Esophagus muscularis mucosa (tissue), 4 donors: ENCODE measurements at regions not wholly inside any gene's neighbourhood (a gene's known extent, or its start where the extent isn't known, plus 50 kb on each side); places are given as distances from the start of the nearest gene placed in this dataset.

Experiments used
- DNase-seq: peaks from one replicate; pipeline ENCODE4 v3.0.0-alpha.2; 2017; ENCODE audit errors: extremely low spot score
- H3K27ac ChIP-seq, 4 donors: fragments of 200-600 bp; sonication (generic); replicated peaks in 1 of 4; 1 replicate in 3 of 4; 2 replicates in 1 of 4; pipeline ENCODE4 v1.5.1; 2016 to 2019; ENCODE audit warnings: mild to moderate bottlenecking in 1 of 4
- H3K27me3 ChIP-seq, 4 donors: fragments of 200-600 bp; sonication (generic); one replicate each; pipeline versions ENCODE4 v1.5.1 to v1.6.0; 2016 to 2019
- H3K36me3 ChIP-seq, 4 donors: fragments of 200-600 bp; sonication (generic); one replicate each; pipeline ENCODE4 v1.5.1; 2016 to 2019
- H3K4me1 ChIP-seq, 4 donors: fragments of 200-600 bp; sonication (generic); one replicate each; pipeline ENCODE4 v1.5.1; 2016 to 2019
- H3K4me3 ChIP-seq, 4 donors: fragments of 200-600 bp; sonication (generic); 1 replicate in 2 of 4; 2 replicates in 2 of 4; pipeline ENCODE4 v1.5.1; 2016 to 2019; ENCODE audit warnings: mild to moderate bottlenecking in 4 of 4, moderate library complexity in 1 of 4
- H3K9me3 ChIP-seq, 4 donors: fragments of 200-600 bp; sonication (generic); 1 replicate in 3 of 4; 2 replicates in 1 of 4; pipeline ENCODE4 v1.5.1; 2016 to 2019
- CTCF ChIP-seq, 3 experiments: fragments of 200-600 bp in 2 of 3; fragments of 450-650 bp in 1 of 3; sonication (generic) in 2 of 3; IDR thresholded peaks; one replicate each; pipeline ENCODE4 v1.5.1; 2017 to 2019; ENCODE audit warnings: antibody characterized with exemption in 3 of 3, mild to moderate bottlenecking in 2 of 3, moderate library complexity in 1 of 3
- EP300 ChIP-seq: sonication (generic); formaldehyde crosslinking; IDR thresholded peaks from one replicate; pipeline ENCODE4 v1.6.1; 2017; ENCODE audit warnings: antibody characterized with exemption
- POLR2A ChIP-seq: fragments of 450-650 bp; IDR thresholded peaks from one replicate; pipeline ENCODE4 v1.6.1; 2017; ENCODE audit warnings: antibody characterized with exemption, moderate library complexity, mild to moderate bottlenecking, low read depth
- POLR2AphosphoS5 ChIP-seq, 2 donors: sonication (generic); formaldehyde crosslinking; IDR thresholded peaks; one replicate each; pipeline ENCODE4 v1.6.1; 2017; ENCODE audit warnings: antibody characterized with exemption in 2 of 2
- WGBS: methylation state at CpG from one replicate; pipeline ENCODE4 v1.1.5; 2018; 5-methylcytosine and 5-hydroxymethylcytosine counted together
- intact Hi-C: fragments of 100-400 bp; cut with DNase I; formaldehyde crosslinking; loops from one replicate; pipeline ENCODE4 v1.15.1; 2023

- Histone ChIP-seq H3K4me3 (no peak overlapping the region), H3K4me1 (no peaks in the 10 kb centered on the region), H3K36me3 (no peaks in the 10 kb centered on the region), H3K27ac (no peak overlapping the region), H3K27me3 (no peaks in the 10 kb centered on the region), H3K9me3 (no peaks in the 10 kb centered on the region)
- WGBS, result 28% methylated on average over 1 of the region's 1 CpG
- intact Hi-C loops, result no loop called here
- TF ChIP-seq POLR2AphosphoS5 (IDR thresholded peaks at IDR 0.05) (no peak), EP300 (no peak), CTCF (IDR thresholded peaks at IDR 0.05) (no peak), POLR2A (no peak)
- DNase-seq, result no peak
Observed at GRCh38 chr12:31201382-31201781, 124.6 kb downstream of the SINHCAF start.

GRCh38 chr12:31203261-31203660 is 122.7 kb downstream of the SINHCAF start:
- Histone ChIP-seq H3K4me3 (no peak overlapping the region), H3K27ac (no peak overlapping the region), H3K9me3 (no peaks in the 10 kb centered on the region), H3K27me3 (no peaks in the 10 kb centered on the region), H3K36me3 (no peaks in the 10 kb centered on the region), H3K4me1 (no peaks in the 10 kb centered on the region)
- intact Hi-C loops, result no loop called here
- TF ChIP-seq EP300 (no peak), POLR2A (no peak), CTCF (IDR thresholded peaks at IDR 0.05) (no peak), POLR2AphosphoS5 (IDR thresholded peaks at IDR 0.05) (no peak)
- DNase-seq, result no peak
- WGBS, result 94% methylated on average over 1 of the region's 1 CpG

GRCh38 chr12:31205054-31205453 is 120.9 kb downstream of the SINHCAF start:
- H3K4me3 ChIP-seq, result no peak overlapping the region
- H3K9me3 ChIP-seq, result no peaks in the 10 kb centered on the region
- TF ChIP-seq EP300, result no peak
- no peak for TF ChIP-seq POLR2A
- TF ChIP-seq CTCF (IDR thresholded peaks at IDR 0.05), result no peak
- TF ChIP-seq POLR2AphosphoS5 (IDR thresholded peaks at IDR 0.05), result no peak
- H3K4me1 ChIP-seq, result no peaks in the 10 kb centered on the region
- DNase-seq, result no peak
- no peaks in the 10 kb centered on the region for H3K36me3 ChIP-seq
- no peaks in the 10 kb centered on the region for H3K27me3 ChIP-seq
- H3K27ac ChIP-seq, result no peak overlapping the region
- intact Hi-C loops, result no loop called here
- 27% methylated on average over 3 of the region's 3 CpGs for WGBS

- Histone ChIP-seq H3K36me3 (no peaks in the 10 kb centered on the region), H3K4me1 (no peaks in the 10 kb centered on the region), H3K4me3 (no peak overlapping the region), H3K9me3 (no peaks in the 10 kb centered on the region), H3K27ac (no peak overlapping the region), H3K27me3 (no peaks in the 10 kb centered on the region)
- TF ChIP-seq POLR2AphosphoS5 (IDR thresholded peaks at IDR 0.05), result no peak
- DNase-seq, result peak; percentile 77
- intact Hi-C loops, result no loop called here
- WGBS, result 49% methylated on average over 4 of the region's 4 CpGs
Observed at GRCh38 chr12:31206038-31206670, 119.8 kb downstream of the SINHCAF start.

GRCh38 chr12:31207799-31208465 is 118.0 kb downstream of the SINHCAF start:
- intact Hi-C loops, result no loop called here
- 76% methylated on average over 3 of the region's 3 CpGs for WGBS
- DNase-seq, result no peak
- no peak for TF ChIP-seq CTCF (IDR thresholded peaks at IDR 0.05)
- TF ChIP-seq POLR2AphosphoS5 (IDR thresholded peaks at IDR 0.05), result no peak
- no peak for TF ChIP-seq EP300
- TF ChIP-seq POLR2A, result no peak
- H3K4me3 ChIP-seq, result no peak overlapping the region
- no peaks in the 10 kb centered on the region for H3K36me3 ChIP-seq
- no peak overlapping the region for H3K27ac ChIP-seq
- H3K9me3 ChIP-seq, result no peaks in the 10 kb centered on the region
- no peaks in the 10 kb centered on the region for H3K27me3 ChIP-seq
- H3K4me1 ChIP-seq, result no peaks in the 10 kb centered on the region
